ENCODE measurements at regions not wholly inside any gene's neighbourhood (a gene's known extent, or its start where the extent isn't known, plus 50 kb on each side); places are given as distances from the start of the nearest gene placed in this dataset.

DNA sequence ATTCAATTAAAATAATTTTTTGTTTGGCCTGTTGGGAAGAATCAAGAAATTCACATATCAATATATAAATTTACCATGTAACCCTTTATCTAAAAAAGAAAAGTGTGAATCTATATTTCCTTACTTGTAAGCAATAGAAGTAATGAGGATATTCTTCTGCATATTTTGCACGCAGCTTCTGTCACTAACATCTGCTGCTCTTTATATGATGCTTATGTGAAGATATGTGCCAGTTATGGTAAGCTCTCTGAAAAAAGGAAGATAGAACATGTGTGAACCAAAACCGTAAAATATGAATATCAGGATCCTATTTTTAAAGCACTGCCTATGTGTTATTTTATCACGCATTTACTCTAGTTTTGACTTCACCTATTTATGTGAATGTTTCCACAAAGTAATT lies 96.4 kb upstream of the ATP11B start:
- no peaks in the 10 kb centered on the region for H3K4me1 ChIP-seq (ENCODE audit: insufficient read depth, poor library complexity, severe bottlenecking)
- H3K4me3 ChIP-seq (ENCODE audit: severe bottlenecking), result no peak overlapping the region
- no peaks in the 10 kb centered on the region for H3K9me3 ChIP-seq (ENCODE audit: severe bottlenecking)
- H3K27me3 ChIP-seq (ENCODE audit: insufficient read depth, poor library complexity, severe bottlenecking), result no peaks in the 10 kb centered on the region
- TF ChIP-seq, protein P1, sequence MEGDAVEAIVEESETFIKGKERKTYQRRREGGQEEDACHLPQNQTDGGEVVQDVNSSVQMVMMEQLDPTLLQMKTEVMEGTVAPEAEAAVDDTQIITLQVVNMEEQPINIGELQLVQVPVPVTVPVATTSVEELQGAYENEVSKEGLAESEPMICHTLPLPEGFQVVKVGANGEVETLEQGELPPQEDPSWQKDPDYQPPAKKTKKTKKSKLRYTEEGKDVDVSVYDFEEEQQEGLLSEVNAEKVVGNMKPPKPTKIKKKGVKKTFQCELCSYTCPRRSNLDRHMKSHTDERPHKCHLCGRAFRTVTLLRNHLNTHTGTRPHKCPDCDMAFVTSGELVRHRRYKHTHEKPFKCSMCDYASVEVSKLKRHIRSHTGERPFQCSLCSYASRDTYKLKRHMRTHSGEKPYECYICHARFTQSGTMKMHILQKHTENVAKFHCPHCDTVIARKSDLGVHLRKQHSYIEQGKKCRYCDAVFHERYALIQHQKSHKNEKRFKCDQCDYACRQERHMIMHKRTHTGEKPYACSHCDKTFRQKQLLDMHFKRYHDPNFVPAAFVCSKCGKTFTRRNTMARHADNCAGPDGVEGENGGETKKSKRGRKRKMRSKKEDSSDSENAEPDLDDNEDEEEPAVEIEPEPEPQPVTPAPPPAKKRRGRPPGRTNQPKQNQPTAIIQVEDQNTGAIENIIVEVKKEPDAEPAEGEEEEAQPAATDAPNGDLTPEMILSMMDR (IDR thresholded peaks at IDR 0.05; ENCODE audit: poor library complexity, severe bottlenecking), result no peak
- H3K27ac ChIP-seq (ENCODE audit: poor library complexity, severe bottlenecking), result no peak overlapping the region
- no peak for DNase-seq (ENCODE audit: low spot score)
- no peak for ATAC-seq (ENCODE audit: low read depth)
- no peaks in the 10 kb centered on the region for H3K36me3 ChIP-seq (ENCODE audit: low read depth)

DNA sequence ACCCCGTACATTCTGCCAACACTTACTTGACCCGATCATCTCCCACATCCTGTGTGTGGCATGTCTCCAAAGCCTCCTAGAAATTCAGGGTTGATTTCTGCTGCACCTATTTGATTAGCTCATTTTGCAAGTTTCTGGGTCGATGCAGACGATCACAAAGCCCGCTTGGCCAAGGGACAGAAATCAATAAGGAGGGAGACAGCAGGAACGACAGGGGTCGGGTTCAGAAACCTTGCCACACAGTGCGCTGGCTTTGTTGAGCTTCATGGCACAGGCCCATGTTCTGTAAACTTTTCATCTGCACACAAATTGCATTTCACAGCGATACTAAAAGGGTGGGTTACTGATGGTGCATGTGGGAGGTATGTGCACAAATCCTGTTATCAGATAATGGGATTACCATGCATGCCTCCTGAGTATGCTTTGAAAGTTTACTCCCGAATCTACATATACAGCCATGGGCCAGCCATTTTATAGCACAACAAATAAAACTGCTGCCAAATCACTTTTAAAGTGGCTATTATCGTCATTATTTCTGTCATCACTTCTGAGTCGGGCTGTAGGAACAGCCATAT lies 95.9 kb upstream of the ATP11B start:
- DNase-seq (ENCODE audit: low spot score), result no peak

GRCh38 chr3:182698078-182698477 lies 95.2 kb upstream of the ATP11B start:
- TF ChIP-seq, protein P1 (IDR thresholded peaks at IDR 0.05; ENCODE audit: poor library complexity, severe bottlenecking), result no peak
- Histone ChIP-seq H3K36me3 (ENCODE audit: low read depth) (no peaks in the 10 kb centered on the region), H3K4me1 (ENCODE audit: insufficient read depth, poor library complexity, severe bottlenecking) (no peaks in the 10 kb centered on the region), H3K9me3 (ENCODE audit: severe bottlenecking) (no peaks in the 10 kb centered on the region), H3K27ac (ENCODE audit: poor library complexity, severe bottlenecking) (no peak overlapping the region), H3K27me3 (ENCODE audit: insufficient read depth, poor library complexity, severe bottlenecking) (no peaks in the 10 kb centered on the region), H3K4me3 (ENCODE audit: severe bottlenecking) (no peak overlapping the region)
- ATAC-seq (ENCODE audit: low read depth) (no peak), DNase-seq (ENCODE audit: low spot score) (no peak)

More for the DNA sequence above, 95.9 kb upstream of the ATP11B start:
- Histone ChIP-seq H3K9me3 (ENCODE audit: severe bottlenecking) (no peaks in the 10 kb centered on the region), H3K4me3 (ENCODE audit: severe bottlenecking) (no peak overlapping the region), H3K4me1 (ENCODE audit: insufficient read depth, poor library complexity, severe bottlenecking) (no peaks in the 10 kb centered on the region), H3K27me3 (ENCODE audit: insufficient read depth, poor library complexity, severe bottlenecking) (no peaks in the 10 kb centered on the region), H3K27ac (ENCODE audit: poor library complexity, severe bottlenecking) (no peak overlapping the region), H3K36me3 (ENCODE audit: low read depth) (no peaks in the 10 kb centered on the region)
- TF ChIP-seq, protein P1 (IDR thresholded peaks at IDR 0.05; ENCODE audit: poor library complexity, severe bottlenecking), result no peak
- ATAC-seq (ENCODE audit: low read depth), result no peak

- TF ChIP-seq, protein P1 (IDR thresholded peaks at IDR 0.05; ENCODE audit: poor library complexity, severe bottlenecking), result no peak
- DNase-seq (ENCODE audit: low spot score) (no peak), ATAC-seq (ENCODE audit: low read depth) (no peak)
- H3K9me3 ChIP-seq (ENCODE audit: severe bottlenecking), result no peaks in the 10 kb centered on the region
- H3K4me1 ChIP-seq (ENCODE audit: insufficient read depth, poor library complexity, severe bottlenecking), result no peaks in the 10 kb centered on the region
- H3K27me3 ChIP-seq (ENCODE audit: insufficient read depth, poor library complexity, severe bottlenecking), result no peaks in the 10 kb centered on the region
- no peak overlapping the region for H3K27ac ChIP-seq (ENCODE audit: poor library complexity, severe bottlenecking)
- no peaks in the 10 kb centered on the region for H3K36me3 ChIP-seq (ENCODE audit: low read depth)
- H3K4me3 ChIP-seq (ENCODE audit: severe bottlenecking), result no peak overlapping the region
These were observed 93.6 kb upstream of the ATP11B start for GRCh38 chr3:182699550-182700170.

DNA sequence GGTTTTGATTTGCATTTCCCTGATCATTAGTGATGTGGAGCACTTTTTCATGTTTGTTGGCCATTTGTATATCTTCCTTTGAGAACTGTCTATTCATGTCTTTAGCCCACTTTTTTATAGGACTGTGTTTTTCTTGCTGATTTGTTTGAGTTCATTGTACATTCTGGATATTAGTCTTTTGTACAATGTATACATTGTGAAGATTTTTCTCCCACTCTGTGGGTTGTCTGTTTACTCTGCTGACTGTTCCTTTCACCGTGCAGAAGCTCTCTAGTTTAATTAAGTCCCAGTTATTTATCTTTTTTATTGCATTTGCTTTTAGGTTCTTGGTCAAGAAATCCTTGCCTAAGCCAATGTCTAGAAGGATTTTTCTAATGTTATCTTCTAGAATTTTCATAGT lies 91.1 kb upstream of the ATP11B start:
- Histone ChIP-seq H3K4me3 (ENCODE audit: severe bottlenecking) (no peak overlapping the region), H3K9me3 (ENCODE audit: severe bottlenecking) (no peaks in the 10 kb centered on the region), H3K27me3 (ENCODE audit: insufficient read depth, poor library complexity, severe bottlenecking) (no peaks in the 10 kb centered on the region), H3K4me1 (ENCODE audit: insufficient read depth, poor library complexity, severe bottlenecking) (no peaks in the 10 kb centered on the region), H3K27ac (ENCODE audit: poor library complexity, severe bottlenecking) (no peak overlapping the region), H3K36me3 (ENCODE audit: low read depth) (no peaks in the 10 kb centered on the region)
- no peak for ATAC-seq (ENCODE audit: low read depth)
- DNase-seq (ENCODE audit: low spot score), result no peak
- TF ChIP-seq, protein P1 (IDR thresholded peaks at IDR 0.05; ENCODE audit: poor library complexity, severe bottlenecking), result no peak

All from RWPE2 (cell line).